Endothelial cell of hepatic sinusoid (primary cell): ENCODE measurements at regions not wholly inside any gene's neighbourhood (a gene's known extent, or its start where the extent isn't known, plus 50 kb on each side); places are given as distances from the start of the nearest gene placed in this dataset.
"Not testable (repeated sequence)": the region's sequence is repeated elsewhere in the genome, so short reads cannot be mapped to it uniquely, and the experiment has no call there.

Experiments
- in situ Hi-C: cut with HindIII; loops from 2 replicates; pipeline ENCODE4 v1.10.0; 2017; ENCODE audit warnings: low sequenced_read_pairs

DNA sequence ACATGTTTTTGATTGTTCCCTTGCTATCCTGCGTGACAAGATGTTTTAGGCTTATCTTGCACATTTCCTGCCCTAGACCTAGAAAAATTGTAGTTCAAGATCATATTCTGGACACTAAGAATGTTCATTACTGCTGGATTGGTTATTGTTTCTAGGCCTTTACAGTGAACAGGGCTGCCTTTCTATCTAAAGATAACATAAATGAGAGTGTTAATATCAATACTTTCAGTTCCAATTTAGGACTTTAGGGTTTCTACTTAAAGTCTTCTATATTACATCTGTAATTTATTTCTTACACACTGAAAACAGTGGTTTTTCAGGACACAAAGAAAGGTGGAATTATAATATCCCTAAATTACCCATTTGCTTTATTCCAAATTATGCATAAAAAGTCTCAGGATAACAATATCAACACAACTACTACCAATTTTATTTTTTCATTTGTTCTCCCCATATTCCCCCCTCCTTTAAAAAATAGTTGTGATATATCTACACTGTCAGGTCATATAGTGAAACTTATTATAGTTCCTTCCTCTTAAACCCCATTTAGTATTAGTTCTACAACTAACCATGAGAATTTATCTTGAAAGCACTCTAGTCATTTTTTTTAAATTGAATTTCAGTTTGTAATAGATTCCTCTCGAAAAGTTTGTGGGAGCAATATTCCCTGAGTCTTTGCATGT lies 293.9 kb upstream of the RIOK2 start:
- in situ Hi-C loops: no loop called here

DNA sequence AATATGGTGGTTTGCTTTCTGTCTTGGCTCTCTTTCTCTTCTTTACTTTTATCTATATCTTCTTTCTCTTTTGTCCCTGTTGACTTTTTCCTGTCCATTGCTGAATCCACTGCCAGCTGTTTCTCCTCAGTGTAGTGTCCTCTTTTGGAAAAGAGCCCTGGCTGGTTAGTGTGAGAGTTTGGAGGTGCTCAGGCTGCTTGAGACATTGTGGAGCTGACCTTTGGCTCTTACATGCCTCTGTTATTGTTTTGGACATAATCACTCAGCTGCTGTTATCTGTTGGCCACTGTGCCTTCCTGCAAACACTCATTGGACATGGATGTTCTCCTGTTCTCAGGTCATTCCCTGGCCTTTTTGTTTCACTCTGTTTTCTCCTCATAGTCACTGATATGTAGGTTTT lies 295.4 kb upstream of the RIOK2 start:
- in situ Hi-C loops: no loop called here

DNA sequence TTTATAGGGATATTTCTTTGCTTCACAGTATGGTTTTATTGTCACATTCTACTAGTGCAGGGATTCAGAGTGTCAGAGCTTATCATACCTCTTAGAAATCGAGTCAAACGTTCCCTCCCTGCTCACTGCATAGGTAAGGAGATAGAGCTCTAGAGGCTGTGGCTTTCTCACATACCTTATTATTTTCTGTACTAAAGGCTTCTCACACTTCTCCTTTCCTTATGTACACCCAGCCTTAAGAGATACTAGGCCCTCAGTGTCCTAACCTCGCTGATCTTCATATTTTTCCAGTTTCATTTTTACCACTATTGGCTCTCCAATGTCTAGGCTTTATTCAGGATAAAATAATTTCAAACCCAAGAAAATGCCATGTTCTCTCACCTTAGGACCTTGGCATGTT lies 297.3 kb upstream of the RIOK2 start:
- in situ Hi-C loops: no loop called here

- in situ Hi-C loops: no loop called here
Measured at GRCh38 chr5:97488126-97488668, 305.1 kb upstream of the RIOK2 start.

- in situ Hi-C loops: no loop called here
Measured at GRCh38 chr5:97489010-97489840, 306.2 kb upstream of the RIOK2 start.

GRCh38 chr5:97494465-97494864 lies 311.4 kb upstream of the RIOK2 start:
- in situ Hi-C loops: no loop called here

GRCh38 chr5:97495301-97495700 lies 312.3 kb upstream of the RIOK2 start:
- in situ Hi-C loops: no loop called here

DNA sequence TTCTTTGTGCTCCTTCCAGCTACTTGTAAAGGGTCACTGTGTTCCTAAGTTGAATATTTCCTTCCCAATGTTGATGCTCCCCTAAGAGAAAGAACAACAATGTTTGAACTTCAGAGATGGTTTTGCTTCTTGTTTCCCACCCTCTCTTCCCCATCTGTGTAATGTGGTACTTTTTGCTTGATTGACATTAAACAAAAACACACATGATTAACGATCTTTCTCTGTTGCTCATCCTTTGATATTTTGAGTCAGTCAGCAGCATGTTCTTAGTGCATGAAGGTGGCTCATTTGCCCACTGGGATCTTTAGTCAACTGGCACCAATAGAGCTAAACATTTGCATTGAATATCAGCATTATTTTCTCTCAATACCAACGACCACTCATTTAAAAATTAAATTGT lies 313.0 kb upstream of the RIOK2 start:
- in situ Hi-C loops: no loop called here

DNA sequence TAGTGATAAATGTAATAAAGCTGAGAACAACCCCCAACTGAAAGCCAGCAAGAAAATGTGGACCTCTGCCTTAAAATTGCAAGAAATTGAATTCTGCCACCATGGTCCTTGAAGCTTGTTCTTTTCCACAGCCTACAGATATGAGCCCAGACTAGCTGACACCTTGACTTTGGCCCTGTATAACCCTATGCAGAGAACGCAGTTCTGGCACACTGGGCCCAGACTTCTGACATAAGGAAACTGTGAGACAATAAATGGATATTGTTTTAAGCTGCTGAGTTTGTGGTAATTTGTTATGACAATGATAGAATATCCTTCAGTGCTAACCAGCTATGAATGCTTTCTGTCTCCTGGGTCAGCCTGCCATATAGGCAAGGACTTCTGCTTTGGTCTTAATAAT lies 315.6 kb upstream of the RIOK2 start:
- in situ Hi-C loops: no loop called here

DNA sequence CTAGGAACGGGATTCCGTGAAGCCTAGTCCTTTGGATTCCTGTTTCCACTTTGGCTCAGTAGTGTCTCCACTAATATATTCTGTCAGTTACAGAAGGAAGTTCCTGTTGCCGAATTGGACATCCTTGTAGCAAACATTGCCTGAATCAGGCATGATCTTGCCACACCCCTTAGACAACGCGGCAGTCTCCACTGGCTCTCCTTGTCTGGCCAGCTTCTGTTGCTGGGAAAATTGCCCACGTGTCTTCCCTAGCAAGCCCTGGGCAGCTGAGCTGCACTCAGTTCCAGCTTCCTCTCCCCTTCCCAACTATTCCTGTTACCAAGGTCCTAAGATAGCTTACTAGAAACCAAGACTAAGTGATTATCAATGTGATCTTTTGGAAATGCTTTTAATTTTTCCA lies 316.6 kb upstream of the RIOK2 start:
- in situ Hi-C loops: no loop called here

DNA sequence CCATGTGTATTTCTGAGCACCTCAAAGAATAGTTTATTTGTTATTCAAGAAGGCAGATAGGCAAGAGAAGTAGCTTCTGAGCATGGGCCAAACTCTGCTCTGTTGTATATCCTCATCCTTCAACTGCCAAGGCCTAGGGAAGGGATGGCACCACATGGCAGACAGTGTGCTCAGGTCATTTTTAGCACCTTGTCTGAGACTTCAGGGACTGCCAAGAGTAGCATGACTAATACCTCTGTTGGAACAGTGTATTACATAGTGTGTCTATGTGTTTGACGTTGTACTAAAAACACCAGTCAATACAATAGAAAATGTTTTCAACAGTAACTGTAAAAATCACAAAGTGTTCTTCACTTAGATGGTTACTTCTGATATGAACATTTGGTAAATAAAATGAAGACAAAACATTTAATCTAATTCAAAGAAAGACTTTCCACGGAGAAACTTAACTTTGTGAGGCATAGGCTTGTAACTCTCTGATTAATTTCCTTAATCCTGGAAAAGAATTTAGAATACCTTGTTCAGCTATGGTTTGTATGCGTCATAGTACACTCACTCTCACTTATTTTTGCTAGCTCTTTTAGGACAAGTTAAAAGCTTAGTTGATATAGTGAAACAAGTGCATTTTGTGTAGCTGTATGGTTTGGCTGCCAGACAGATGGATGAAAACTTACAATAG lies 318.4 kb upstream of the RIOK2 start:
- in situ Hi-C loops: no loop called here

- in situ Hi-C loops: no loop called here
Measured at GRCh38 chr5:97501965-97502305, 318.9 kb upstream of the RIOK2 start.

DNA sequence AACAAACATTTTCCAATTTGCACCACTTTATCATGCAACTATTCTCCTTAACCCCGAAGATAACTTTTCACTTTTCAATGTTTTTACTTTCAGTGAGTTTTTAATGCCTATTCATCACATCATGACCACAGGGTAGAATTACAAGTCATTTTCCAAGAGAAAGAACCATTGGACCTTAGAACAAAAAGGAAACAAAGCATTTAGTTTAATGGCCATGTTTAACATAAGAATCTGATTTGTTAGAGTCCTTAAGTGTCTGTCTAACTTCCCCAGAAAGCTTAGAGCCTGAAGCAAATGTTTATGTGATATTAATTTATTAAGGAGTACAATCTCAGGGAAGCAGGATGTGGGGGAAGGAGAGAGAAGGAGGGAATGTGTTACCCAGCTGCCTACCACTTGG lies 325.8 kb upstream of the RIOK2 start:
- in situ Hi-C loops: no loop called here

DNA sequence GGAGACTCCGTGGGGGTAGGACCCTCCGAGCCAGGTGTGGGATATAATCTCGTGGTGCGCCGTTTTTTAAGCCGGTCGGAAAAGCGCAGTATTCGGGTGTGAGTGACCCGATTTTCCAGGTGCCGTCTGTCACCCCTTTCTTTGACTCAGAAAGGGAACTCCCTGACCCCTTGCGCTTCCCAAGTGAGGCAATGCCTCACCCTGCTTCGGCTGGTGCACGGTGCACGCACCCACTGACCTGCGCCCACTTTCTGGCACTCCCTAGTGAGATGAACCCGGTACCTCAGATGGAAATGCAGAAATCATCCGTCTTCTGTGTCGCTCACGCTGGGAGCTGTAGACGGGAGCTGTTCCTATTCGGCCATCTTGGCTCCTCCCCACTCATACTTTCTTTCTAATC lies 336.5 kb upstream of the RIOK2 start:
- in situ Hi-C loops: not testable (repeated sequence)

DNA sequence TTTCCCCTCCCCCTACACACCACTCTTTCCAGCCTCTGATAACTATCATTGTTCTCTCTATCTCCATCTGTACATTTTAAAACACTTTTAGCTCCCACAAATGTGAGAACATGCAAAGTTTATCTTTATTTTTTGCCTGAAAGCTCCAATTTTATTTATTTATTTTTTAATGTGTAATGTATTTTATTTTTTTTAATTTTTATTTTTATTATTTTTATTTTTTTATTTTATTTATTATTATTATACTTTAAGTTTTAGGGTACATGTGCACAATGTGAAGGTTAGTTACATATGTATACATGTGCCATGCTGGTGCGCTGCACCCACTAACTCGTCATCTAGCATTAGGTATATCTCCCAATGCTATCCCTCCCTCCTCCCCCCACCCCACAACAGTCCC lies 340.3 kb upstream of the RIOK2 start:
- in situ Hi-C loops: not testable (repeated sequence)

- in situ Hi-C loops: no loop called here
Measured at GRCh38 chr5:97525780-97526179, 342.7 kb upstream of the RIOK2 start.

DNA sequence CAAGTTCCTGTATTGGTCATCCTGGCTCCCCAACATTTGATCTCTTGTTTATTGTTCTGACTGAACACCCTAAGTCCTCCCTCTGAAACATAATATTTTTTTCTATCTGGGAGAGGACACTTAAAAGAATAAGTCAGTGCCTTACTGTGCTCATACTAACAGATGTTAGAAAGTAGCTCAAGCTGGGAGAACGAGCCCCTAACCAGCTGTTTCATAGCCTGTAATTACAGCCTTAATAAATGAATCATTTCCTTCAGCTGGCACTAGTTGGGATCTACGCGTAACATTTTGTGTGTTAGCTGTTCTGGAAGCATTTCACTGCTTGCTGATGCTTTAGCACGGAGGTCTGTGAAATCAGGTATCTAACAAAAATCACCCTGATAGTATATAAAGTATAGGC lies 345.9 kb upstream of the RIOK2 start:
- in situ Hi-C loops: no loop called here

- in situ Hi-C loops: no loop called here
Measured at GRCh38 chr5:97529354-97529985, 346.4 kb upstream of the RIOK2 start.

DNA sequence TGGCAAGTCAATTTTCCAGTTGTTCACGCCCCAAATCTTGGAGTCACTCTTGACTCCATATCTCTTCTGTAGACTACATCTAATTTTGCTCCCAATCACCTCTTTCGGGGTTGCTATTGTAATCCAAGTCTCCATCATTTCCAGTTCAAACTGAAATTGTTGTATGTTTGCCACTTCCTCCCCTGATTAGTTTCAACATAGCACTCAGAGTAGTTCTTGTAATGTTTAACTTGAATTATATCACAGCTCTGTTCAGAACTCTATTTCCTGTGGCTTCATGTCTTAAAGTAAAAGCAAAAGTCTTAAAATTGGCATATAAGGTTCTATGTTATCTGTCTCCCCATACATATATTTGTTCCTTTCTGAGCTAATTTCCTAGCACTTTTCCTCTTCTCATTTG lies 348.5 kb upstream of the RIOK2 start:
- in situ Hi-C loops: no loop called here

DNA sequence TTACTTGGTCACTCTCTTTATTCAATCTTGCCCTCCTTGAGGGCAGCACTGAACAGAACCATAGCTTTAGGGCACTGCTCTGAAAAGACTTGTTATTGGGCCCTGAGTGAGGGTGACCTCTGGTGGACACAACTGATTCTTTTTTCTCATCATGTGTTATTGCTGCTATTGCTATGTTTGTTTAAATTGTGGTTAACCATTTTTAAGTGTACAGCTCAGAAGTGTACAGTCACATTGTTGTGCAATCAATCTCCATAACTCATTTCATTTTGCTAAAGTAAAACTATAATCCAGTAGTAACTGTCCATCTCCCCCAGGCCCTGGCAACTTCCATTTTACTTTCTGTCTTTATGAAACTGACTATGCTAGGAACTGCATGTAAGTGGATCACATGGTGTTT lies 351.1 kb upstream of the RIOK2 start:
- in situ Hi-C loops: no loop called here

DNA sequence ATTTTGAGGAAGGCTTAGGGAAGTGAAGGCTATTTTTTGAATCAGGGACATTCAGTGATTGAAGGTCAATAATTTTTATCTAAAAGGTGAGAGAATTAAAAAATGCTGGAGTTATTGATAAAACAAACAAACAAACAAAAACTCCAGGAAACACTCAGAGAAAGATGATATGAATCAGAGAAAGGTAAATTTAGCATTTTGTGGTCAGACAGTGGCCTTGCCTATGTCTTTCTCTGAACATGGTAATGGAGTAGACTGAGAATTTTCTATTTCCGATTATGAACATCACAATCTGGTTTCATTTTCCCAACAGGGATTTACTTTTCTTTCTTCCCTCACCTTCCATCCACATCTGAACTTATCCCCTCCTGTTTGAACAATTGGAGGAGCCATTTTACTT lies 353.6 kb upstream of the RIOK2 start:
- in situ Hi-C loops: no loop called here
